K562 (cell line): ENCODE measurements at regions not wholly inside any gene's neighbourhood (a gene's known extent, or its start where the extent isn't known, plus 50 kb on each side); places are given as distances from the start of the nearest gene placed in this dataset.

ENCODE experiments used
- ATAC-seq: fragments of 200-7000 bp; cut with Tn5 transposase; 3 replicates; pipeline ENCODE4 v1.9.1; 2020; ENCODE audit warnings: moderate library complexity
- BruUV-seq: library from RNA; stranded (reverse); fragments of 400-500 nt; replicated peaks from 2 replicates; lab custom pipeline; 2021; lab: Mats Ljungman, UMichigan
- CTCF ChIA-PET: fragments of 300-600 bp; formaldehyde crosslinking; extraction: SDS; loops from one replicate; lab custom pipeline; 2021; ENCODE audit warnings: low intra/inter-chr PET ratio; lab: Yijun Ruan, JAX
- POLR2A ChIA-PET: fragments of 300-600, 350-650 bp; sonication (Branson Sonifier 250); formaldehyde crosslinking; extraction: SDS; loops from one replicate; lab custom pipeline; 2021; ENCODE audit warnings: antibody characterized with exemption, inconsistent platforms; lab: Yijun Ruan, JAX
- DNase-seq, 4 experiments: peaks; one replicate each; pipeline versions ENCODE4 v3.0.0 to v3.0.0-alpha.2; 2011 to 2018; ENCODE audit warnings: low spot score in 3 of 4, mixed read lengths in 3 of 4; ENCODE audit errors: extremely low read depth in 1 of 4
- FAIRE-seq: peaks from 2 replicates; lab custom pipeline; 2011; peaks lifted over from hg19 to GRCh38; lab: Jason Lieb, UNC
- H2AFZ ChIP-seq: 2 replicates; pipeline ENCODE4 v1.6.0; 2011; ENCODE audit warnings: low read depth, low read length, control low read depth, inconsistent platforms
- H3K27ac ChIP-seq: fragments of 200-600 bp; 3 replicates; pipeline ENCODE4 v1.8.0; 2011; ENCODE audit warnings: low read depth, mild to moderate bottlenecking, control low read depth, inconsistent platforms, low read length, moderate library complexity, mixed read lengths; ENCODE audit errors: extremely low read depth
- H3K27me3 ChIP-seq, 2 experiments: fragments of 300-600 bp in 1 of 2; 2 replicates in 1 of 2; 3 replicates in 1 of 2; pipeline versions ENCODE4 v1.6.0 to v1.8.0; 2011; ENCODE audit warnings: inconsistent platforms in 2 of 2, low read length in 2 of 2, mild to moderate bottlenecking in 1 of 2, mixed read lengths in 1 of 2, moderate library complexity in 1 of 2; ENCODE audit not compliant: control insufficient read depth in 2 of 2, insufficient read depth in 2 of 2
- H3K36me3 ChIP-seq: fragments of 300-600 bp; 3 replicates; pipeline ENCODE4 v1.8.0; 2011; ENCODE audit warnings: mild to moderate bottlenecking, low read length, inconsistent platforms; ENCODE audit not compliant: control insufficient read depth, insufficient read depth
- H3K4me1 ChIP-seq, 2 experiments: fragments of 200-600 bp in 1 of 2; replicated peaks in 1 of 2; 2 replicates in 1 of 2; 3 replicates in 1 of 2; pipeline versions ENCODE4 v1.5.1 to v1.8.0; 2011; ENCODE audit warnings: inconsistent platforms in 2 of 2, low read length in 2 of 2, mild to moderate bottlenecking in 1 of 2, mixed read lengths in 1 of 2, moderate library complexity in 1 of 2; ENCODE audit not compliant: control insufficient read depth in 2 of 2, insufficient read depth in 2 of 2
- H3K4me2 ChIP-seq: 2 replicates; pipeline ENCODE4 v1.6.1; 2011; ENCODE audit warnings: low read length, control low read depth, inconsistent platforms, mixed read lengths; ENCODE audit not compliant: insufficient read depth
- H3K4me3 ChIP-seq: fragments of 200-600 bp; sonication (generic), shearing (Covaris generic); 2 replicates; pipeline ENCODE4 v1.5.1; 2016; ENCODE audit warnings: control low read depth, inconsistent platforms
- H3K79me2 ChIP-seq: fragments of 200-600 bp; 3 replicates; pipeline ENCODE4 v1.8.0; 2011; ENCODE audit warnings: low read length, inconsistent platforms; ENCODE audit not compliant: control insufficient read depth, insufficient read depth
- H3K9ac ChIP-seq, 2 experiments: 2 replicates each; pipeline versions ENCODE4 v1.6.0 to v1.6.1; 2011; ENCODE audit warnings: low read depth in 2 of 2, low read length in 2 of 2, control low read depth in 1 of 2, inconsistent platforms in 1 of 2, mild to moderate bottlenecking in 1 of 2, mixed read lengths in 1 of 2; ENCODE audit not compliant: insufficient read depth in 1 of 2
- H3K9me1 ChIP-seq: one replicate; pipeline ENCODE4 v1.6.0; 2011; ENCODE audit warnings: inconsistent platforms, mild to moderate bottlenecking, low read length, moderate library complexity; ENCODE audit not compliant: control insufficient read depth, insufficient read depth
- H3K9me3 ChIP-seq: replicated peaks from 2 replicates; pipeline ENCODE4 v1.5.1; 2011; ENCODE audit warnings: low read depth, low read length, inconsistent platforms; ENCODE audit not compliant: control insufficient read depth, insufficient read depth
- H4K20me1 ChIP-seq: replicated peaks from 2 replicates; pipeline ENCODE4 v1.6.1; 2011; ENCODE audit warnings: low read length, inconsistent platforms, mixed read lengths; ENCODE audit not compliant: control insufficient read depth, insufficient read depth
- CBX2 ChIP-seq: fragments of 200-600 bp; sonication (generic); IDR thresholded peaks from one replicate; pipeline ENCODE4 v1.6.1; 2012; ENCODE audit warnings: mild to moderate bottlenecking, low read length, inconsistent platforms; ENCODE audit not compliant: insufficient read depth, poor library complexity, severe bottlenecking
- COPS2 ChIP-seq: fragments of 450-650 bp; conservative IDR thresholded peaks from 2 replicates; pipeline ENCODE4 v1.6.1; 2016; ENCODE audit warnings: mild to moderate bottlenecking, moderate library complexity
- E2F3 ChIP-seq: fragments of 250-450 bp; sonication (Bioruptor Pico); IDR thresholded peaks from 2 replicates; pipeline ENCODE4 v1.4.0; 2020; ENCODE audit warnings: mild to moderate bottlenecking
- E2F4 ChIP-seq: sonication (generic); formaldehyde crosslinking; IDR thresholded peaks from 2 replicates; pipeline ENCODE4 v1.8.0; 2022; ENCODE audit warnings: mild to moderate bottlenecking, low read depth, missing genetic modification reagents
- GATAD2A ChIP-seq: fragments of 450-650 bp; IDR thresholded peaks from 2 replicates; pipeline ENCODE4 v1.6.1; 2017
- GTF2B ChIP-seq: IDR thresholded peaks from 2 replicates; pipeline ENCODE4 v1.6.1; 2011; ENCODE audit not compliant: insufficient read length; ENCODE audit errors: extremely low read depth
- MECOM ChIP-seq: fragments of 250-450 bp; sonication (Bioruptor Pico); IDR thresholded peaks from 2 replicates; pipeline ENCODE4 v1.8.0; 2022; ENCODE audit warnings: inconsistent platforms
- MTF1 ChIP-seq: fragments of 250-450 bp; sonication (Bioruptor Pico); IDR thresholded peaks from 2 replicates; pipeline ENCODE4 v1.9.0; 2021; ENCODE audit warnings: moderate library complexity, mild to moderate bottlenecking, inconsistent platforms, borderline replicate concordance
- PHB2 ChIP-seq: fragments of 450-650 bp; IDR thresholded peaks from 2 replicates; pipeline ENCODE4 v1.6.1; 2017; ENCODE audit warnings: low read depth
- PML ChIP-seq: IDR thresholded peaks from 2 replicates; pipeline ENCODE4 v1.6.1; 2012; ENCODE audit warnings: low read length, inconsistent platforms
- SIX5 ChIP-seq, 2 experiments: IDR thresholded peaks; 2 replicates each; pipeline ENCODE4 v1.6.1; 2011; ENCODE audit warnings: low read length in 2 of 2, borderline replicate concordance in 1 of 2, low read depth in 1 of 2, mild to moderate bottlenecking in 1 of 2, moderate library complexity in 1 of 2; ENCODE audit not compliant: insufficient read depth in 1 of 2
- TAF15 ChIP-seq: fragments of 200-400 bp; formaldehyde crosslinking; IDR thresholded peaks from 2 replicates; pipeline ENCODE4 v1.6.1; 2017; ENCODE audit warnings: mild to moderate bottlenecking, low read depth, low read length, moderate library complexity
- ZNF445 ChIP-seq: fragments of 250-450 bp; sonication (Bioruptor Pico); IDR thresholded peaks from 2 replicates; pipeline ENCODE4 v1.4.0; 2020; ENCODE audit warnings: low read depth, mild to moderate bottlenecking, moderate library complexity
- WGBS: fragments of 100-300 bp; shearing (Covaris generic); methylation state at CpG from one replicate; pipeline ENCODE4 v1.1.6; 2016; ENCODE audit warnings: low coverage, mixed read lengths; ENCODE audit not compliant: insufficient coverage; ENCODE audit errors: missing lambda C conversion rate; 5-methylcytosine and 5-hydroxymethylcytosine counted together
- in situ Hi-C: fragments of 300-500 bp; cut with MboI; formaldehyde crosslinking; loops from 4 replicates; pipeline ENCODE4 v1.15.0; 2018; ENCODE audit warnings: inconsistent platforms, mixed read lengths
- intact Hi-C: fragments of 100-400 bp; cut with micrococcal nuclease; formaldehyde crosslinking; loops from 2 replicates; pipeline ENCODE4 v1.14.2; 2022
- TF ChIP-seq, protein P1 (sequence below): sonication (generic); formaldehyde crosslinking; IDR thresholded peaks from 2 replicates; pipeline ENCODE4 v1.8.1; 2023; ENCODE audit warnings: mild to moderate bottlenecking, missing genetic modification reagents, moderate library complexity
- TF ChIP-seq, protein P2 (sequence below): fragments of 250-450 bp; sonication (Bioruptor Pico); IDR thresholded peaks from 2 replicates; pipeline ENCODE4 v1.5.1; 2021; ENCODE audit warnings: mild to moderate bottlenecking
- TF ChIP-seq, protein P3 (sequence below): fragments of 150-350 bp; conservative IDR thresholded peaks from 2 replicates; pipeline ENCODE4 v1.6.1; 2014; ENCODE audit warnings: low read length

- FAIRE-seq (no peak), DNase-seq (no peak), ATAC-seq (no peak)
- intact Hi-C loops = no loop called here
- Histone ChIP-seq H3K4me1 (0 out of 5 replicates have a peak, but pooled peaks cover 0 to 4% of the 10 kb centered on the region in 2 experiments), H3K4me2 (no peak overlapping the region), H3K4me3 (no peak overlapping the region), H3K9me3 (no peaks in the 10 kb centered on the region), H3K79me2 (no peaks in the 10 kb centered on the region), H3K36me3 (no peaks in the 10 kb centered on the region), H4K20me1 (peaks cover 8% of the 10 kb centered on the region; the same call in 1 of the 2 replicates), H3K27me3 (peaks cover 0 to 41% of the 10 kb centered on the region in 2 experiments; a peak in 2 of 5 replicates), H3K27ac (no peak overlapping the region), H3K9ac (no peak overlapping the region), H2AFZ (no peak overlapping the region), H3K9me1 (no peaks in the 10 kb centered on the region)
- no TSS peak for BruUV-seq
- in situ Hi-C loops = no loop called here
- ChIA-PET CTCF (no interaction called here), POLR2A (no interaction called here)
- WGBS = 0% methylated on average over 7 of the region's 8 CpGs
- no peak for TF ChIP-seq CBX2
- no peak for TF ChIP-seq PHB2
- no peak for TF ChIP-seq TAF15
- TF ChIP-seq MTF1 (CRISPR knock-in tag) = no peak
- no peak for TF ChIP-seq COPS2
- TF ChIP-seq, protein P1, sequence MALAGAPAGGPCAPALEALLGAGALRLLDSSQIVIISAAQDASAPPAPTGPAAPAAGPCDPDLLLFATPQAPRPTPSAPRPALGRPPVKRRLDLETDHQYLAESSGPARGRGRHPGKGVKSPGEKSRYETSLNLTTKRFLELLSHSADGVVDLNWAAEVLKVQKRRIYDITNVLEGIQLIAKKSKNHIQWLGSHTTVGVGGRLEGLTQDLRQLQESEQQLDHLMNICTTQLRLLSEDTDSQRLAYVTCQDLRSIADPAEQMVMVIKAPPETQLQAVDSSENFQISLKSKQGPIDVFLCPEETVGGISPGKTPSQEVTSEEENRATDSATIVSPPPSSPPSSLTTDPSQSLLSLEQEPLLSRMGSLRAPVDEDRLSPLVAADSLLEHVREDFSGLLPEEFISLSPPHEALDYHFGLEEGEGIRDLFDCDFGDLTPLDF (CRISPR knock-in tag) = no peak
- no peak for TF ChIP-seq PML
- TF ChIP-seq, protein P2, sequence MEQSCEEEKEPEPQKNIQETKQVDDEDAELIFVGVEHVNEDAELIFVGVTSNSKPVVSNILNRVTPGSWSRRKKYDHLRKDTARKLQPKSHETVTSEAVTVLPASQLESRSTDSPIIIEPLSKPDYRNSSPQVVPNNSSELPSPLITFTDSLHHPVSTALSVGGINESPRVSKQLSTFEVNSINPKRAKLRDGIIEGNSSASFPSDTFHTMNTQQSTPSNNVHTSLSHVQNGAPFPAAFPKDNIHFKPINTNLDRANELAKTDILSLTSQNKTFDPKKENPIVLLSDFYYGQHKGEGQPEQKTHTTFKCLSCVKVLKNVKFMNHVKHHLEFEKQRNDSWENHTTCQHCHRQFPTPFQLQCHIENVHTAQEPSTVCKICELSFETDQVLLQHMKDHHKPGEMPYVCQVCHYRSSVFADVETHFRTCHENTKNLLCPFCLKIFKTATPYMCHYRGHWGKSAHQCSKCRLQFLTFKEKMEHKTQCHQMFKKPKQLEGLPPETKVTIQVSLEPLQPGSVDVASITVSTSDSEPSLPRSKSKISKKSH (CRISPR knock-in tag) = no peak
- TF ChIP-seq SIX5 (IDR thresholded peaks at IDR 0.05; ENCODE audit: borderline replicate concordance in 1 of 2, insufficient read depth in 1 of 2, low read depth in 1 of 2, low read length in 2 of 2) = no peak
- no peak for TF ChIP-seq GATAD2A
- no peak for TF ChIP-seq ZNF445
- TF ChIP-seq GTF2B = no peak
- TF ChIP-seq, protein P3, sequence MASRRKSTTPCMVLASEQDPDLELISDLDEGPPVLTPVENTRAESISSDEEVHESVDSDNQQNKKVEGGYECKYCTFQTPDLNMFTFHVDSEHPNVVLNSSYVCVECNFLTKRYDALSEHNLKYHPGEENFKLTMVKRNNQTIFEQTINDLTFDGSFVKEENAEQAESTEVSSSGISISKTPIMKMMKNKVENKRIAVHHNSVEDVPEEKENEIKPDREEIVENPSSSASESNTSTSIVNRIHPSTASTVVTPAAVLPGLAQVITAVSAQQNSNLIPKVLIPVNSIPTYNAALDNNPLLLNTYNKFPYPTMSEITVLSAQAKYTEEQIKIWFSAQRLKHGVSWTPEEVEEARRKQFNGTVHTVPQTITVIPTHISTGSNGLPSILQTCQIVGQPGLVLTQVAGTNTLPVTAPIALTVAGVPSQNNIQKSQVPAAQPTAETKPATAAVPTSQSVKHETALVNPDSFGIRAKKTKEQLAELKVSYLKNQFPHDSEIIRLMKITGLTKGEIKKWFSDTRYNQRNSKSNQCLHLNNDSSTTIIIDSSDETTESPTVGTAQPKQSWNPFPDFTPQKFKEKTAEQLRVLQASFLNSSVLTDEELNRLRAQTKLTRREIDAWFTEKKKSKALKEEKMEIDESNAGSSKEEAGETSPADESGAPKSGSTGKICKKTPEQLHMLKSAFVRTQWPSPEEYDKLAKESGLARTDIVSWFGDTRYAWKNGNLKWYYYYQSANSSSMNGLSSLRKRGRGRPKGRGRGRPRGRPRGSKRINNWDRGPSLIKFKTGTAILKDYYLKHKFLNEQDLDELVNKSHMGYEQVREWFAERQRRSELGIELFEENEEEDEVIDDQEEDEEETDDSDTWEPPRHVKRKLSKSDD = no peak
- no peak for TF ChIP-seq E2F3 (CRISPR knock-in tag)
- TF ChIP-seq MECOM = no peak
- TF ChIP-seq E2F4 = no peak
Measured at GRCh38 chr17:79370126-79370525, 240.7 kb downstream of the RBFOX3 start.
